ENCODE measurements at regions not wholly inside any gene's neighbourhood (a gene's known extent, or its start where the extent isn't known, plus 50 kb on each side); places are given as distances from the start of the nearest gene placed in this dataset.

- TF ChIP-seq POLR2A (IDR thresholded peaks at IDR 0.05) (no peak), EP300 (IDR thresholded peaks at IDR 0.05) (no peak)
- TF ChIP-seq, protein P1, sequence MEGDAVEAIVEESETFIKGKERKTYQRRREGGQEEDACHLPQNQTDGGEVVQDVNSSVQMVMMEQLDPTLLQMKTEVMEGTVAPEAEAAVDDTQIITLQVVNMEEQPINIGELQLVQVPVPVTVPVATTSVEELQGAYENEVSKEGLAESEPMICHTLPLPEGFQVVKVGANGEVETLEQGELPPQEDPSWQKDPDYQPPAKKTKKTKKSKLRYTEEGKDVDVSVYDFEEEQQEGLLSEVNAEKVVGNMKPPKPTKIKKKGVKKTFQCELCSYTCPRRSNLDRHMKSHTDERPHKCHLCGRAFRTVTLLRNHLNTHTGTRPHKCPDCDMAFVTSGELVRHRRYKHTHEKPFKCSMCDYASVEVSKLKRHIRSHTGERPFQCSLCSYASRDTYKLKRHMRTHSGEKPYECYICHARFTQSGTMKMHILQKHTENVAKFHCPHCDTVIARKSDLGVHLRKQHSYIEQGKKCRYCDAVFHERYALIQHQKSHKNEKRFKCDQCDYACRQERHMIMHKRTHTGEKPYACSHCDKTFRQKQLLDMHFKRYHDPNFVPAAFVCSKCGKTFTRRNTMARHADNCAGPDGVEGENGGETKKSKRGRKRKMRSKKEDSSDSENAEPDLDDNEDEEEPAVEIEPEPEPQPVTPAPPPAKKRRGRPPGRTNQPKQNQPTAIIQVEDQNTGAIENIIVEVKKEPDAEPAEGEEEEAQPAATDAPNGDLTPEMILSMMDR (IDR thresholded peaks at IDR 0.05): no peak
- H3K9me3 ChIP-seq: no peaks in the 10 kb centered on the region
- H3K27me3 ChIP-seq: no peaks in the 10 kb centered on the region
- DNase-seq (ENCODE audit: low spot score in 2 of 2): no peak
- WGBS, 2 donors: 85 to 88% methylated on average over 9 of the region's 9 CpGs
- H3K4me1 ChIP-seq: peaks cover 0 to 8% (median 0%) of the 10 kb centered on the region in 4 donors
- no peaks in the 10 kb centered on the region for H3K36me3 ChIP-seq
- no peak overlapping the region for H3K27ac ChIP-seq
- no peak overlapping the region for H3K4me3 ChIP-seq
Measured at GRCh38 chr4:57329279-57329678, 219.1 kb upstream of the IGFBP7 start.

DNA sequence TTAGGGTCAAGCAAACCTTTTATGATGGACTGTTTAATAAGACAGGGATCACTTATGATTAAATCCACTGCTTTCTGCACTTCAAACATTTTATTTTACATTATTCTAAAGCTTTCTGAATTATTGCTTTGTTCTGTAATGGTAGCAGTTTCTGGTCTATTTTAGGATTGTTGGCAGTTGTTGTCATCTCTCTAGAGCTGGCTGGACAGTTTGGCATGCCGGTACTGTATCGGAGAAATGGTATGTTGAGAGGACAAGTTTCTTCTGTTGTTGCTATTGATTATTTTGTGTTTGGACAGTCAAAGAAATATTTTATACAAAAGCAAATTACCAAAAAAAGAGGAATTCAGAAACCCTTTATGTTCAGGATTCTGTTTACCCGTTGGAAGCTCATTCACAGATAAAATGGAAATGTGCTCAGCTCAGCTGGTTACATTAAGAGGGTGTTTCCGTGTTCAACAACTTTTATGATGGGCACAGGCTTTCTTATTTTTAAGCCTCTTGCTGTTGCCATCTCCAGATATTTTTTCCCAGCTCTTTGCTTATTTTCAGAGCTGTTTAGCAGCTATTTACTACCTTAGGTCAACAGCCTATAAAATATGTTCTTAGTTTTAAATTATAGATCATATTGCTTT, 214.6 kb upstream of the IGFBP7 start:
- DNase-seq (ENCODE audit: low spot score in 2 of 2): no peak
- H3K27me3 ChIP-seq: no peaks in the 10 kb centered on the region
- no peak overlapping the region for H3K27ac ChIP-seq
- no peak overlapping the region for H3K4me3 ChIP-seq
- H3K4me1 ChIP-seq: no peaks in the 10 kb centered on the region
- WGBS, 2 donors: 40 to 50% methylated on average over 4 of the region's 4 CpGs
- no peaks in the 10 kb centered on the region for H3K36me3 ChIP-seq
- H3K9me3 ChIP-seq: no peaks in the 10 kb centered on the region
- no peak for TF ChIP-seq EP300 (IDR thresholded peaks at IDR 0.05)

GRCh38 chr4:57320849-57321248, 210.7 kb upstream of the IGFBP7 start:
- Histone ChIP-seq H3K36me3 (no peaks in the 10 kb centered on the region), H3K4me3 (no peak overlapping the region), H3K4me1 (no peaks in the 10 kb centered on the region), H3K9me3 (no peaks in the 10 kb centered on the region), H3K27me3 (no peaks in the 10 kb centered on the region), H3K27ac (no peak overlapping the region)
- WGBS, 2 donors: 72 to 77% methylated on average over 4 of the region's 4 CpGs
- TF ChIP-seq POLR2A (IDR thresholded peaks at IDR 0.05) (no peak), EP300 (IDR thresholded peaks at IDR 0.05) (no peak)
- TF ChIP-seq, protein P1 (IDR thresholded peaks at IDR 0.05): no peak
- no peak for DNase-seq (ENCODE audit: low spot score in 2 of 2)

DNA sequence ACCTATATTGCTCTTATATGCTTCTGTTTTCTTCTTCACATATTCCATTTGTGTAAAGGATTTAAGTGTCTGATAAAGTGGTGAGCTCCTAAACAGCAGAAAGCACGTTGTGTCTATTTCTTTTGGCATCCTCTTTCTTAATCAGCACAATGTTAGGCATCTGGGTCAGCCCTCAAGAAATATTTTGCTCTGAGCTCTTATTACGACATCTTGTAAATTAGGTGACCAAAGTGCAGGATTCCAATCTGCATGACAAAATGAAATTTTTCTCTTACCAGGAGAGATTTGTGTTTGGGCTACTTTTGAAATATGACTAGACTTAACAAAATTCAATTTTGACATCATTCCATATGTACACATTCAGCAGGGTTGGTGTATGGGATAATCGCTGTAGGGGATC, 210.0 kb upstream of the IGFBP7 start:
- TF ChIP-seq EP300 (IDR thresholded peaks at IDR 0.05): no peak
- TF ChIP-seq, protein P1 (IDR thresholded peaks at IDR 0.05): no peak
- H3K36me3 ChIP-seq: no peaks in the 10 kb centered on the region
- H3K4me3 ChIP-seq: no peak overlapping the region
- H3K4me1 ChIP-seq: no peaks in the 10 kb centered on the region
- 66 to 71% methylated on average over 3 of the region's 3 CpGs for WGBS, 2 donors
- H3K27ac ChIP-seq: no peak overlapping the region
- no peaks in the 10 kb centered on the region for H3K9me3 ChIP-seq
- no peaks in the 10 kb centered on the region for H3K27me3 ChIP-seq
- DNase-seq (ENCODE audit: low spot score in 2 of 2): no peak

GRCh38 chr4:57318703-57319102, 208.5 kb upstream of the IGFBP7 start:
- TF ChIP-seq POLR2A (IDR thresholded peaks at IDR 0.05) (no peak), EP300 (IDR thresholded peaks at IDR 0.05) (no peak)
- TF ChIP-seq, protein P1 (IDR thresholded peaks at IDR 0.05): no peak
- WGBS, 2 donors: 87 to 91% methylated on average over 2 of the region's 2 CpGs
- DNase-seq (ENCODE audit: low spot score in 2 of 2): no peak
- no peak overlapping the region for H3K4me3 ChIP-seq
- no peaks in the 10 kb centered on the region for H3K36me3 ChIP-seq
- H3K4me1 ChIP-seq: no peaks in the 10 kb centered on the region
- H3K27ac ChIP-seq: no peak overlapping the region
- no peaks in the 10 kb centered on the region for H3K9me3 ChIP-seq
- H3K27me3 ChIP-seq: no peaks in the 10 kb centered on the region

- 87 to 88% methylated on average over 5 of the region's 5 CpGs for WGBS, 2 donors
- Histone ChIP-seq H3K4me3 (no peak overlapping the region), H3K27me3 (no peaks in the 10 kb centered on the region), H3K4me1 (no peaks in the 10 kb centered on the region), H3K27ac (no peak overlapping the region), H3K36me3 (no peaks in the 10 kb centered on the region), H3K9me3 (no peaks in the 10 kb centered on the region)
- no peak for DNase-seq (ENCODE audit: low spot score in 2 of 2)
- TF ChIP-seq EP300 (IDR thresholded peaks at IDR 0.05) (no peak), POLR2A (IDR thresholded peaks at IDR 0.05) (no peak)
- TF ChIP-seq, protein P1 (IDR thresholded peaks at IDR 0.05): no peak
Measured at GRCh38 chr4:57314636-57315035, 204.5 kb upstream of the IGFBP7 start.
